GM18511 (cell line): ENCODE measurements at regions not wholly inside any gene's neighbourhood (a gene's known extent, or its start where the extent isn't known, plus 50 kb on each side); places are given as distances from the start of the nearest gene placed in this dataset.

Experiments used
- ATAC-seq: cut with Tn5 transposase; IDR thresholded peaks from one replicate; pipeline ENCODE4 v1.9.1; 2021; ENCODE audit warnings: mild to moderate bottlenecking, moderate library complexity; ENCODE audit not compliant: unreplicated experiment

GRCh38 chr14:44030831-44031383 lies 476.2 kb downstream of the FSCB start:
- ATAC-seq = no peak

- no peak for ATAC-seq
Measured at GRCh38 chr14:44029933-44030332, 477.1 kb downstream of the FSCB start.

DNA sequence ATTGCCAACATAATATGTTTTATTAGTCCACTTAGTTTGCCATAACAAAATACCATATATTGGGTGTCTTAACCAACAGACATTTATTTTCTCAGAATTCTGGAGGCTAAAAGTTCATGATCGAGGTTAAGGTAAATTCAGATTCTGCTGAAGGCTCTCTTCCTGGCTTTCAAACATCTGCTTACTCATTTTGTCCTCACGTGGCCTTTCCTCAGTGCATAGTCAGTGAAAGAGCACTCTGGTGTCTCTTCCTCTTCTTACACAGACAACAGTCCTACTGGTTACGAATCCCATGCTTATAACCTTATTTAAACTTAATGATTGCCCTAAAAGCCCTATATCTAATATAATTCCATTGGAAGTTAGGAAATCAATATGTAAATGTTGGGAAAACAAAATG lies 479.7 kb downstream of the FSCB start:
- no peak for ATAC-seq

DNA sequence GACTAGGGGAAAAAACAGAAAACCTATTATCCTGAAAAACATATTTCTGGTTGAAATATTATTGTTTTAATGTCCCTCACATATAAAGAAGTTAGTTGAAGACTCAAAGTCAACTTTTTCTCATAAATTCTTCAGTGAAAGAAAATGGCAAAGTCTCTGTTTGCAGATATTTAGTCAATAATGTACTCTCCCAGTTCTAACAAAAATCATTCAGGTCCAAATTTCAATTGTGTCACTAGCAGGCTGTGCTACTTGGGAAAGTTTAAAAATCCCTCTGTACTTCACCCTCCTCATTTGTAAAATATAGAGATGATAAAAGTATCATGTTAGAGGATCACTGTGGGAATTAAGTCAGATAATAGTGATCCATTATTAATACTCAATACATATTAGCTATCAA lies 496.5 kb downstream of the FSCB start:
- ATAC-seq = no peak

DNA sequence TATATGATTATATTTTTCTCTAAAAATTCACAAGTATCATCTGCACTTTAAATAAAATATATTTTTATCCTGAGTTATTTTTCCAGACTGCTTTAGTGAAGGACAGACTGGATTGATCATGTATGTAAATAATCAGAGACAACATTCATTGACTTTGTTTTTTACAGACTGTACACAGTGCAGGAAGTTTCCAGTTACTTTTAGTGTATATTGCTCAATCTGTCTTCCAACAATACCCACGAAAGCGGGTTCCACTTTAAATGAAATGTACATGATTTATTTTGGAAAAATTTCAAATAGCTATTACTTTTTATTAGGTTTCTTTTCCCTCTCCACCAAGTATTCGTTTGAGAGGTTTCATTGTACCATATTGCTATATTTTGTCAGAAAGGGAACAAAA lies 497.0 kb downstream of the FSCB start:
- ATAC-seq = no peak

DNA sequence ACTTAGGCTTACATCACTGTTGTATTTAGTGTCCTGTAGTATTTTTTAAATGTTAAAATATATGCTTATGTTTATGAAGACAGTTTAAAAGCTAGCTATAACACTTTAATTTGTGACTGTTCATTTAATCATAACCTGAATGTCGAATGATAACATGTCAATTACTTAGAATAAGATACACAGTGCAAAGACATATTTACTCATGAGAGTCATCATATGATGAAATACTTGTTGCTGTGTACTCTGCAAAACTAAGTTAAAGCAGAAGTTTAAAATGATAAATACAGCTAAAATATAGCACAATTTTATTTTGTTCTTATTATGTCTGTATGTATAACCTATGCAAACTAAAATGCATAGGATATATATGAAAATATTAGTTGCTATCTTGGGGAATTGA lies 497.4 kb downstream of the FSCB start:
- ATAC-seq = no peak

DNA sequence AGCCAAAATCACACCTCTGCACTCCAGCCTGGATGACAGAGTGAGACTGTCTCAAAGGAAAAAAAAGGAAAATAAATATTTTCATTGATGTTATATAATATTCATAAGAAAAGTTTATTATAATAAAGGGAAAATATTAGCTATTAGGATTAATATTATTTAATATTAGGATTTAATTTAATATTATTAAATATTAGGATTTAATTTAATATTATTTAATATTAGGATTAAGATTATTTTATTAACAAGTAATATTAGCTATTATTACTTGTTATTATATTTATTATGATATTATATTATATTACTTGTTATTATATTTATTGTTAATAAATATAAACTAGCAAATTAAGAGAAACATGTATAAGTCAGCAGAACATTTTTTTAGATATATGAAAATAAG lies 518.1 kb downstream of the FSCB start:
- no peak for ATAC-seq

GRCh38 chr14:43983721-43984120 lies 523.4 kb downstream of the FSCB start:
- no peak for ATAC-seq

DNA sequence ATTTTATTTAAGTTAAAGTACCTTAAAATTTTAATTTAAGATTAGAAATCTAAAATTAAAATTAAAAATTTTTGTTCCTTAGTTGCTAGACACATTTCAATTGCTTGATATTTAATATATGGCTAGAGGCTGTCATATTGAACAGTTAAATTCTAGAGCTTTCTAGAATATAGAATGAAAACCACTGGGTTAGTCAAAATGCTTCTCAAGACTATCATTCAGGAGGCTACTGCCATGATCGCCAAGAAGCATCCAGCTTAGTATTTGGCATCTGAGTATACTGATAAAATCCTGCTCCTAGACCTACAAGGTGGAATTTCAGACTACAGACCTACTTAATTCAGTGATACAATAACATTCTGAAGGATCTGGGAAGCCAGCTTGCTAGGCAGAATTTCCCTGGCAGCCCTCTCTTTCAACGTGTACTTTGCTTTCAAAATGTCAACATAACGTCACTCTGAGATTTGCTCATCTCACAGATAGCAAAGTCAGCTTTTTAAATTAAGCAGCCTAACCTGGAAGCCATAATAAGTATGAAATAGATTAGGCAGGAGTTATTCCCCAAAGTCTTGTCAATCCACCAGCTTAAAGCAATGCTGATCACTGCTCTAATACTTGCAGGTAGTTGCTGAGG lies 525.8 kb downstream of the FSCB start:
- no peak for ATAC-seq

- ATAC-seq = no peak
Measured at GRCh38 chr14:43956741-43957140, 550.3 kb downstream of the FSCB start.

DNA sequence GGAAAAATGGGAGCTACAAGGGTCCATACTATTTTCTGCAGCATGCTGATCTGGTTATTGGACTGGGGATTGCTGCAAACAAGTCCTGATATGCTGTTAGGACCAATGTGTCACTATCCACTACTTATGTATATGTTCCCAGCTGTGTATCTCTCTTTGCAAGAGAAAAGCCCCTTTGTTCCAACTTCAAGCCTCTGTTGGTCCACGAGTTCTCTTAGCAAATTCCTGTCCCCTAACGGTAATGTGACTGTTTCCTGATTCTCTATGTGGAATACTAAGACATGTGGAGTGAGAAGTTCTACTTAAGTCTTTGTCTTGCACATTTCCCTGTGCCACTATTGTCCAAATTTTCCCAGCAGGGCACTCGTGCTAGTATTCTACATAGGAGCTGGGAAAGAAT lies 557.7 kb downstream of the FSCB start:
- ATAC-seq = no peak

DNA sequence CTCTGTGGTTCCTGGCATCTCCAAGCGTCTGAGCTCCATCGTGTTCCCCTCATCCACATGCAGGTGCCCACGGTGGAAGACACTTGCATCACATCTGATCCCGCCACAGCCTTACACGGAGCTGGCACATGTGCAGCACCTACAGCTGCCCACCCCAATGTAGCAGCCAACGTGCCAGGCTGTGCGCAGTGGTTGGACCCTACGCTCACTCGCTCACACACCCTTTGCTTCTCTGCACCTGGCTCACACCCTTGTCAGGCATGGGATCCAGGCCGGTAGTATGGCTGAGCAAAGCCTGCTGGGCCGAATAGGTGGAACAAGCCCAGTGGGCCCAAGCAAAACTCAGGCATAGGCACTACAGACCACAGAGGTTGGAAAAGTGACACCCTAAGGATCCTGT lies 567.2 kb downstream of the FSCB start:
- no peak for ATAC-seq

GRCh38 chr14:43938588-43939281 lies 568.3 kb downstream of the FSCB start:
- ATAC-seq = no peak

DNA sequence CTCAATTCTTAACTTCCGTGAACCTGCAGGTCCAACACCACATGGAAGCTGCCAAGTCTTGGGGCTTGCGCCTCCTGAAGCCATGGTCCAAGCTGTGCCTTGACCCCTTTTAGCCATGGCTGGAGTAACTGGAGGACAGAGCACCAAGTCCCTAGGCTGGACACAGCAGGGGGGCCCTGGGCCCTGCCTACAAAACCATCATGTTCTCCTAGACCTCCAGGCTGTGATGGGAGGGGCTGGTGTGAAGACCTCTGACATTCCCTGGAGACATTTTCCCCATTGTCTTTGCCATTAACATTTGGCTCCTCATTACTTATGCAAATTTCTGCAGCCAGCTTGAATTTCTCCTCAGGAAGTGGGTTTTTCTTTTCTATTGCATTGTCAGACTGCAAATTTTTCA lies 570.1 kb downstream of the FSCB start:
- ATAC-seq = no peak

GRCh38 chr14:43934102-43934501 lies 573.0 kb downstream of the FSCB start:
- ATAC-seq = no peak

DNA sequence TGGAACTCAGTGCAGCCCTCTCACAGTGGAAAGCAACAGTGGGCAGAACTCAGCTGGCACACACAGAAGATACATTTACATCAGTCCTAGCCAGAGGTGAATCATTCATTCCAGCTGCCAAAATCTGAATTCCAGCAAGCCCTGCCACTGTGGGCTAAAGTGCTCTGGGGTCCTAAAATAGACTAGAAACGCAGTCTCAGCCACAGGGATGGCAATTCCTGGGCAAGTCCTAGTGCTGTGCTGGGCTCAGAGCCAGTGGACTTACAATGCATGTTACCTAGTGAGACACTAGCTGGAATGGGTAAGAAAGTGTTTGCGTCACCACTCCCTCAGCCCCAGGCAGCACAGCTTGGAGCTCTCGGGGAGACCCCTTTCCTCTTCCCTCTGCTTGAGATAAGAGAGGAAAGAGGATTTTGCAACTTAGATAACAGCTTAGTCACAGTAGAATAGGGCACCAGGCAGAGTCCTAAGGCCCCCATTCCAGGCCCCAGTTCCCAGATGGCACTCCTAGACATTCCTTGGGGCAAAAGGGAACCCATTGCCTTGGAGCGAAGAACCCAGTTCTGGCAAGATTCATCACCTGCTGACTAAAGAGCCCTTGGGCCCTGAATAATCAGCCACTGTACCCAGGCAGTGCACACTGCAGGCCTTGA lies 592.9 kb downstream of the FSCB start:
- ATAC-seq = no peak

GRCh38 chr14:43903209-43903608 lies 603.9 kb downstream of the FSCB start:
- no peak for ATAC-seq

- no peak for ATAC-seq
Measured at GRCh38 chr14:43901911-43902673, 605.0 kb downstream of the FSCB start.

DNA sequence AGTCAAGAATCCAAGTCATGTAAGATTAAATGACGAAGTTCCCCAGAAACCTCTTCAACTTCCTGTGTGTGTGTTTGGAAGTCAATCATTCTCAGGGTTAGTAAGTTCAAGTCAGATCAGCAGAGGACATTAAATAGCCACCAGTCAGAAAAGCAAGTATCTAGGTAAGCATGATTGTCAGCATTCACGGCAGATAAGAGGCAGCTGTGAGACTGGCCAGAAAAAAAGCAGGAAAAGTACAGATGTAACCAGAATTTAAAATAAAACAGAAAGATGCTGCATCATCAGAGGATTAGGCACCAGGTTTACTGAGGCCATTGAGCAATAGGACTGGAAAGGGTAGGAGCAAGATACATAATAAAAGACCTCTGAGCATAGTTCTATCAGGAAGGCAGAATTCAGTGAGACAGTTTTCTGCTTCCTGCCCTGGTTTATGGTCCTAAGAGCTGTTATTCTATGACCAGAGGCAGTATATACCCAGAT lies 606.9 kb downstream of the FSCB start:
- no peak for ATAC-seq

- no peak for ATAC-seq
Measured at GRCh38 chr14:43898687-43899086, 608.4 kb downstream of the FSCB start.

GRCh38 chr14:43896044-43896443 lies 611.0 kb downstream of the FSCB start:
- no peak for ATAC-seq
